H1 (cell line): ENCODE measurements at regions not wholly inside any gene's neighbourhood (a gene's known extent, or its start where the extent isn't known, plus 50 kb on each side); places are given as distances from the start of the nearest gene placed in this dataset.

Source experiments
- CHD7 ChIP-seq: fragments of 300-600 bp; sonication (generic); IDR thresholded peaks from 2 replicates; pipeline ENCODE4 v1.7.1; 2012; ENCODE audit warnings: low read length, moderate library complexity, mild to moderate bottlenecking, inconsistent platforms; ENCODE audit not compliant: insufficient replicate concordance
- GTF2F1 ChIP-seq: IDR thresholded peaks from 2 replicates; pipeline ENCODE4 v1.6.1; 2012; ENCODE audit warnings: low read depth, low read length, improper control_type of control experiment, borderline replicate concordance
- JUND ChIP-seq: IDR thresholded peaks from 2 replicates; pipeline ENCODE4 v1.6.1; 2011; ENCODE audit warnings: mild to moderate bottlenecking, improper control_type of control experiment, low read length

- no peak for TF ChIP-seq CHD7
- no peak for TF ChIP-seq GTF2F1
- TF ChIP-seq JUND, result no peak
- TF ChIP-seq, all 59 proteins: peak for 0
Observed at GRCh38 chr3:5739299-5739935, 551.9 kb downstream of the EDEM1 start (continued).
